HG03342 (cell line): ENCODE measurements at regions not wholly inside any gene's neighbourhood (a gene's known extent, or its start where the extent isn't known, plus 50 kb on each side); places are given as distances from the start of the nearest gene placed in this dataset.

ENCODE experiments used
- ATAC-seq: cut with Tn5 transposase; IDR thresholded peaks from one replicate; pipeline ENCODE4 v1.9.1; 2021; ENCODE audit warnings: mild to moderate bottlenecking, moderate library complexity; ENCODE audit not compliant: unreplicated experiment

DNA sequence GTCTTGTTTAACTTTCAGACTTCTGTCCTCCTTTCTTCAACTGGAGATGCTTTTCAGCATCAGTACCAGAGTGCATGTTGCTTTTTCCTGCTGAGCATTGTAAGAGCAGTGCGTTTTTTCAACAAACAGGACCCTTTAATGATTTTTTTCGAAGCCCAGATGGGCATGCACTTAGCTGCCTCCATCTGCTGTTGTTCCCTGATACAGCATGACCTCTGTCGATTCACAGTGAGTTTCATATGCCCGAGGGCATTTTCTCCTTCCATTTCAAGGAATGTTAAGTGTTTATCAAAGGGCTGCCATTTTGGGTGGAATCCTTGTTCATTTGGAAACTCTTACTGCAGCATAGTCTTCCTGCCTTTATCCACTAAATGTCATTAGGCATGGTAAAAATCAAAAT, 428.6 kb downstream of the DTHD1 start:
- no peak for ATAC-seq

DNA sequence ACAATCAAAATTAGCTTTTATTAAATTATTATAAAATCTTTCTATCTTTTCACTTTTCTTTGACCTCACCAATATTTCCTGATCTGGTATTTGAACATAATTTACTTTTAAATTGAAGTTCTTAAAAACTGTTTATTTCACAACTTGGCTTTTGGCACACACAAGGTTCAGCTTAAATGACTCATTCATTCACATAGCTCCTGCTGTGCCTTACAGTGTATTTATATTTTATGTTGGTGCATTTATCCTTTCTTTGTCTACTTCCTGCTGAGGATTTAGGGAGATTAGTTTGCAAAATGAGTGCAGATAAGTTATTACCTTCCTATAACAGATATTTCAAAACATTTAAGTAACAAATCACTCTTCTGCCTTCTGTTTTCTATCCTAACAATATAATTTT, 430.6 kb downstream of the DTHD1 start:
- ATAC-seq: no peak

DNA sequence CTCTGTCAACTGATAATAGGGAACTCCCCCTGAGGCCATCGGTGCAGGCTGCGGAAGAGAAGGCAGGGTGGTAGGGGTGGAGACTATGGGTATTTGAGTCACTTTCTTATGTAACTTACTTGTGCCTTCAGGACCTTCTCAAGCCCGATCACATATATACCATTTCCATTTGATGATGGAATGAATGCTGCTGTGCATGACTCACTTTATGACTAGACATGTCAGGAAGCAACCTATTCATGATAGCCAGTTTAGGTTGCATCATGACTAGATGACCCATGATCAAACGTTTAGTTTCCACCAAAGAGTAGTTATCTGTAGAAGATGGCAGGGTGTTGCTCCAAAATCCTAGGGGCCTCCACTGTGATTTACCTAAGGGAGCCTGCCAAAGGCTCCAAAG, 435.5 kb downstream of the DTHD1 start:
- no peak for ATAC-seq

DNA sequence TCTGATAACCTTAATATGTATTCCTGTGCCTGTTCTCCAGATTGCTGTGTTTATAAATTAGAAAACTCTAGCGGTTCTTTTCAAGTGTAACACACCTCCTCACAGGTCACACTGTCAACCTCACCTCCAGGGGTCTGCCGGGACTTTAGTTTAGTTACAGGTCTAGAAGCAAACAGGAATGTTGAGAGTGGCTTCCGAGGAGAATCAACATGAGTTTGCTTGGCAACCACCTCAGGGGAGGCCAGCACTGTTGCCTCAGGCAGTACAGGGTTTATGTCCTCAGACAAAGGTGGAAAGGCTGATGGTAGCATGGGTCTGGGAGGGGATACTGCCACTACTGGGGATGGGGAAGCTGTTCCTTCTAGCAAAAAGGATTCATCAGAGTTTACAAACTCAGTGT, 438.0 kb downstream of the DTHD1 start:
- ATAC-seq: no peak

DNA sequence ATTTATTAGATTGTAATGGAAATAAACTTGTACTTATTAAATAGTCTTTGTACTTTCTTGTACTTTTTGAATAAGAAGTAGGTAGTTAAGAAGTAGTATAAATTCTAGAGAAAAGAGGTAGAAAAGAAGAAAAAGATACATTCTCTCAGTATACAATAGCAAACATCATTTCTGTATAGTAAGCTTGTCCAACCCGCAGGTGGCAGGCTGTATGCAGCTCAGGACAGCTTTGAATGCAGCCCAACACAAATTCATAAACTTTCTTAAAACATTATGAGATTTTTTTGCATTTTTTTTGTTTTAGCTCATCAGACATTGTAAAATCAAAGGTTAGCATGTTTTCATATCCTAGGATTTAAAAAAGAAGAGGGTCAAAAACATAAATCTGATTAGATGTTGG, 441.6 kb downstream of the DTHD1 start:
- ATAC-seq: no peak

DNA sequence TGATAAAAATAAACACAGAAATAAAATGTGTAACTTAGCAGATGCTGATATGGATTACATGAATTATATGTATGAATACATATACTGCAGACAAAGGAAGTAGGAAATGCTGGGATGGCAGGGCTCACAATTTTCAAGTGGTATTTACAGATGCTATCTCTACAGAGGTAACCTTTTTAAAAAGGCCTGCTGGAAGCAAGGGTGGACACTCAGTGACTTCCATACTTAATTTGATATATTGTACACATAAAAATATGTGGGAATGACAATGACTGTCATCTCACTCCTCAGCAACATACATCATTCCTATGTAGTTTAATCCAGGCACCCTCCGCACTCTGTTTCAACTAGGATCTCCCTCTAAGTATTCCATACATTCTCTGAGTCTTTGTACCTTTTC, 452.9 kb downstream of the DTHD1 start:
- no peak for ATAC-seq

DNA sequence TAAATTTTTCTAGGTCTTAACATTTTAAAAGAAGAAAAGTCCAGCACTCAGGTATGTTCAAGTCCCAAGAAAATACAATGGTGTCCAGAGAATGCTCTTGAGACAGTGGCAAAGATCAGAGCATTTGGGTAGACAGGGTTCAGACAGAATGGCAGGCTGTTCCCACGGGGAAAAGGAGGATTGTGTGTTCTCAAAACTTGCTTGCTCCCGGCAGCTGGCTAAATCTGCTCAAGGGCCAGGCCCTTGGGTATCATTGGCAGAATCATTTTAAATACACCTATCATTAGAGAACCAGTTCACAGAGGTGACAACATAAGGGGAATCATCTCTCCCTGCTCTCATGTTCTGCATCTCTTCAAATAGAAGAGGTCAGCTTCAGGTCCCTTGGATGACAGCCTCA, 456.3 kb downstream of the DTHD1 start:
- ATAC-seq: no peak

DNA sequence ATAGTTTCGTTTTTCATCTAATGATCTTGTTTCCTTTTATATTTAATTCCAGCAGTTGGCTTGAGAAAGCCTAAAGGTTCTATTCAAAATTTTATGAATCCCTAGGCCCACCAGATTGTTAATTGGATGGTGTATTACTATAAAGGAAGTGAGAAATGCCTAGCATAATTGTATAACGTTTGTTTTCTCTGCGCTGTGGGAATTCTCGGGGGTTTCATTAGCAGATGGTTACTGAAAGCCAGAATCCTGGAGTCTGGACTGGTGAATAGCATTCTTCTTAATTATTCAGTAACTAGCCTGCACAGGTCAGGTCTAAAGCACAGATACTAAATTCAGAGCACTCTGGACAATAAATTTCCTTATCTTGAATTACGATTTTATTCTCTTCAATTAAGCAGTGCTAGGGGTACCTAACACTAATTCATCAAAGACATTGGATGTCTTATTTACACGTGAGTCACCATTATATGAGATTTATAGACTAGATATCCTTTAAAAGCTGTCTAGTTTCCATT, 459.4 kb downstream of the DTHD1 start:
- ATAC-seq: no peak

DNA sequence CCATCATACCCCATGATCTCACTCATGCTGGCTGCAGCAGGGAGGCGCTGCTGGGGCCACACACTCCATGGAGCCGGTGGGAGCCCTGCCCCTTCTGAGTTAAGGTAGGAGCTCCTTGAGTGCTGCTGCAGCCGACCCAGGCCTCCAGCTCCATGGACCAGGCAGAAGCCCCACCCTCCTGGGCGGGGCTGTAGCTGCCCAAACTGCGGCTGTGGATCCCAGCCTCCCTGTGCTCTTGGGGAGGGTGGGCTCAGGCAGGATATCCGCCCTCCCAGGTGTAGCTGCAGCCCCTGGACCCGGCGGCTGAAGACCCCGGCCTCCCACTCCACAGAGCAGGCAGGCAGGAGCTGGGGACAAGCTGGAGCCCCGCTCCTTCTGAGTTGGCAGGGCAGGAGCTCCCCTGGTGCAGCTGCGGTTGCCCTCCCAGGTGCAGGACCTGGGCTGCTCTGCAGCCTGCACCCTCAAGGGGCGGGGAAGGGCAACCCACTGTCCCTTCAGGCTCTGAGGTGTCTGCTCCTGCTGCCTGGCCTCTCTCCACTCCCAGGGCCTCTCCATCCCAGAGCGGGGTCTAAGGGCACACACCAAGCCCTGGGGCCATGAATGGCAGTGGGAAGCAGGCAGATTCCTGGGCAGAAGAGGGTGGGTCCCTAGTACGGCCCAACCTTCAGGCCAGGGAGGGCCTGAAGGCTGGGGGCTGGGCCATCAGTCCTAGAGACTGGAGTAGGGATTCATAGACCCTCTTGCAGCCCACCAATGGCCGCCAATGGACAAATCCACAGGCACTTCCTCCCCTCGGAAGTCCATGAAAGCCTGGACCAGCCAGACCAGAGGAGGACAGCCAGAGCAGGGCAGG, 466.1 kb downstream of the DTHD1 start:
- ATAC-seq: no peak

DNA sequence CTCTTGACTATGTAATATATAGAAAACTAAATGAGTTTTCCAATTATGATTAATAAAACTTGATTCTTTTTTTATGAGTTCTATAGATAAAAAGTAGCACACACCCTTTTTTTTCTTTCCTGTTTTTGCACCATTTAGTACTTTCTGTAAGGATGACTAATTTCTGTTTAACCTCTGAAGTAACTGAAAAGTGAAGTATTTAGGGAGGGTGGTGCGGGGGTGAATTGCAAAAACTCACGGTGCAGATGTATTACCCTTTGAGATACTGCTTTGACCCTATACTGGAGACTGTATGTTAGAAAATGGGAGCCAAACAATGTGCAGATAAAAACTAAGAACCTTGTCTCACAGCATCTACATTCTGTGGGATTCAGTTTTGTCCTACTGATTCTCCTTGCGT, 471.6 kb downstream of the DTHD1 start:
- no peak for ATAC-seq

DNA sequence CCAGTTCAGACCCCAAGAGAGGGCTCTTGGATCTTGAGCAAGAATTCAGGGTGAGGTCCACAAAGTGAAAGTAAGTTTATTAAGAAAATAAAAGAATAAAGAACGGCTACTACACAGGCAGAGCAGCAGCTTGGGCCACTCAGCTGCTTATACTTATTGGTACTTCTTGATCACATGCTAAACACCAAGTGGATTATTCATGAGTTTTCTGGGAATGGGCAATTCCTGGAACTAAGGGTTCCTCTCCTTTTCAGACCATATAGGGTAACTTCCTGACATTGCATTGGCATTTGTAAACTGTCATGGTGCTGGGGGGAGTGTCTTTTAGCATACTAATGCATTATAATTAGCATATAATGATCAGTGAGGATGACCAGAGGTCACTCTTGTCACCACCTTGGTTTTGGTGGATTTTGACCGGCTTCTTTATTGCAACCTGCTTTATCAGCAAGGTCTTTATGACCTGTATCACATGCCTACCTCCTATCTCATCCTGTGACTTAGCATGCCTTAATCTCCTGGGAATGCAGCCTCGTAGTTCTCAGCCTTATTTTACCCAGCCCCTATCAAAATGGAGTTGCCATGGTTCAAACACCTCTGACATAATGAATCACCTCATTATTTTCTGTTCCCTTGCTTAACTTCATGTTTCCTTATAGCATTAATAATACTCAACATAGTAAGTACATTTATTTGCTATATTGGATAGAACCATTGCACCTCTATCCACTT, 476.3 kb downstream of the DTHD1 start:
- ATAC-seq: no peak

DNA sequence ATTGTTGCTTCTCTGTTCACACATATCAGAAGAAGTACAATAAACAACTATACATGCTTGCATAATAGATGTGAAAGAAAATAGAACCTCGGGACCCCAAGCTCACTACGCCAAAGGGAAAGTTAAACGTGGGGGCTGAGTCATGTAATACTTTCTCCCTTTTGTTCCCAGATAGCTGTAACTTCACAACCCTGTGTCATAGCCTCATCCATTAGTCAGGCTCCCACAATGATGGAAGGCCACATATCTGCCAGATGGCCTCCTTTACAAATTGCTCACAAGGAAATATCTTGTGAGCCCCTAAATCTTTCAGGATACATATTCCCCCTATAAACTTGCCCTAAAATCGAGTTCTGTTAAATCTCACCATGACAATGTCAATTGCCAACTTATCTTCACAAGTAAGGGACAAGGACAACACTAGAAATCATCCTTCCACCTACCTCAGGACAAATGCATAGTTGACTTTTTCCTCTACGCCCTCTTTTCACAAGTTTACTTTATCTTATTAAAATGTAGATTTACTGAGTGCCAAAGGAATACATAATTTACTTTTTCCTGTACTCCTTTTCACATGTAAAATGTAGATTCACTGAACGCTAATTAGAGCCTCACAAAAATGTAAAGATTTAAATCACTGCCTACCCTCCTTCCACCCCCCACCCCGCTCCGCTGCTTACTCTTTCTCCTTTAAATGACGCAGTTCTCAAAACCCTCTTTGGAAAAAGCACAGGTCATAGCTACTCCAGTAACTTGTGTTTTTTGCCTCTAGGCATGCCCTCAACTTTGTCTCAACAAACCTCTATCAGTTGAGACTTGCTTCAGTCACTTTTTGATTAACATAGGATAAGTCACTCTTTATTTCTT, 477.1 kb downstream of the DTHD1 start:
- ATAC-seq: no peak

DNA sequence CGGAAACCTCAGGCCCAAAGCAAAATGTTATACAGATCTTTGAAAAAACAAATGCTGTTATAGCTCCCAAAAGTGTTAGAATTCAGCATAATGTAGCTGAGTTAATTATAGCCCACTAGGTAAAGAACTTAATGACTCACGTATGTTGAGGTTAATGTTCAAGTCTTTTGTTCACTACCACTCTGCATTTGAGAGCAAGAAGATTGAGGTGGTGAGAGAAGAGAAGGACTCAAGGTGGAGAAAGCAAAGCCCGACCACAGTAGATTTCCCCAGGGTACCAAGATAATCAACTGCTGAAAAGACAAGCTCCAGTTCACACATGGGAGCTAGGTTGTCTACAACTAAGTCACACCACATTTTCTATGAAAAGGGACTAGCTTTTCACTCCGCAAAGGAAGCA, 480.2 kb downstream of the DTHD1 start:
- ATAC-seq: no peak

DNA sequence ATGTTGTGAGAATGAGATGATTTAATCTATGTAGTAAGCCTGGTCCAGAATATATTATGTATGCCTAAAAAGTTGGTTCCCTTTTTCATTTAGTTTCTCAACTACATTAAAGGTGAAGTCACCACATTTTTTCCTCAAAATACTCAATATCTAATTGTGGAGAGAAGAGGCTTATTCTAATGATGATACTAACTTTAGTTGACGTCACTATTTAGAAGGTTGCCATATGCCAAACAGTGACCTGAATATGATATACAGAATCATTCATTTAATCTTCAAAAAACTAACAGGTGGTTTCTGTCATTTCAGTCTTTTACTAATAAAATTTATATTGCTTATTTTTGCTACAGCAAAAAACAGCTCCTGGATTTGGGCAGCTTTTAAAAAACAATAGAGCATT, 480.7 kb upstream of the NWD2 start:
- no peak for ATAC-seq

DNA sequence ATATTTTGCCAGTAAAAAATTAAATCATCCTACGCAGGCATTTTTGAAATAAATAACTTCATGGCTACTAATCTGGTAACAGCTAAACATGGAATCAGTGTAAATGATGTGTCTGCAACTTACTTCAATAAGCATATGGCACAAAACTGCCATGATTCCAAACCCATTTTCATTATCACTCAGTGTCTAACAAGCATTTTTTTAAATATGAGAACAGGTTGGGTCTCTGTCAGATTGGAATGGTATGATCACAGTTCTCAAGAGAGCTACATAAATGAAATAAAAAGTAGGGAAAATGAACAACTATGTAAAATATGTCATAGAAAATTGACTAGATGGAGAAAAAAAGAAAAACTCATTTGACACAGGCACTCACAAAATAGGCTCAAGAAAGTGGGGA, 476.9 kb upstream of the NWD2 start:
- ATAC-seq: no peak

DNA sequence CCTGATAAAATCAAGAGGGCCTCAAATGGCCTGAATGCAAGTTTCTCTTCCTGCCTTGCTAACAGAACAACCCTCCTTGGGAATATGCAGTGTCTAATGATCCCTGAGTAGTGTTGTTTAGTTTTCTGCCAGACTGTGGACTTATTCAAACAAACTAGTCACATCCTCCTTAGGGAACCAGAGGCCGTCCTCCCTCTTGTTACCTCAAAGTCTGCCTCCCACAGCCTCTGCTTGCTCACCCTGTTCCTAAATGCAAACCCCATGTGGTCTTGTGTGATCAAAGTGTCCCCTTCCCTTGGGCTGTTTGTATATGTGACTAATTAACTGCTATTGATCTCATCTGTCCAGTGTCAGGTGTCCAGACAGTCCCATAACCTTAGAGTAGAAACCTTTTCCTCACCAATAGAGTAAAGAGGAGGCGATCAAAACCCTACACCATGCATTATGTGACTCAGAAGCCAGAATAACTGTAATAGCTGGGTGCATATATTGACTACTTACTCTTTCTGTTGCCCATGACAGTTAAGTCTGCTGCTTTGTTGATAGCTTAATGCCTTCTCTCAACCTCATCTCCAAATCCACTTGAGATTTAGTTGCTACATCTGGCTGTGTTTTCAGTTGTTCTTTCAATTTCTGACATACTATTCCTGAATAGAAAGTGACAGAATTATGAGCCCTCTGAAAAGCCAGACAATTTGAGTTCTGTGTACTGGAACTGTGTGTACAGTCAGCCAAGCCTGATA, 473.0 kb upstream of the NWD2 start:
- peak; percentile 59 for ATAC-seq

DNA sequence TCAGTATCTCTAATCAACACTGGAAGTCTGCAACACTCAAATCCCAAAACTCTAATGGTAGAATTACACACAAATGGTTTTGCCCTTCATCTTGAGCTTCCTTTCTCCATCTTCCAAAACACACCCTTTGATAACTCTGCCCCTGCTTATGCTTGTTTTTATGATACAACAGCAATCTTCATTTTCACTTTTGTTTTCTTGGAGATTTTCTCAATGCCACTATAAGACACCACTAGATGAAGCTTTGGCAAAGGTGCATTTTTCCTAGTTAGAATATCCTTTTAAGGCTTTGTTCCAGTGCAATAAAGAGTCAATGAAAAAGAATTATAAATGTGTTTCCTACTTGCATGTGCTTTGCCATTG, 472.4 kb upstream of the NWD2 start:
- peak; percentile 43 for ATAC-seq

DNA sequence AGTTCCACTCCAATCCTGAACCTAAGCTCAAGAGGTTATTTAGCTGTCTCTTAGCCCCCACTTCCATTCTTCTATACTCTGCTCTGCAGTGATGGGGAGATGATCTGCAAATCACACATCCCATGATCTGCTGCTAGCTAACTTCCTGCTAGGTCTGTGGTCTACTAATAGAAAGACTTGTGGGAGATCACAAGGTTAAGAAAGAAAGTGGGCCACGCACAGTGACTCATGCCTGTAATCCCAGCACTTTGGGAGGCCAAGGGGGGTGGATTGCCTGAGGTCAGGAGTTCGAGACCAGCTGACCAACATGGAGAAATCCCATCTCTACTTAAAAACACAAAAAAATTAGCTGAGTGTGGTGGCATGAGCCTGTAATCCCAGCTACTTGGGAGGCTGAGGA, 471.1 kb upstream of the NWD2 start:
- ATAC-seq: peak; percentile 35

DNA sequence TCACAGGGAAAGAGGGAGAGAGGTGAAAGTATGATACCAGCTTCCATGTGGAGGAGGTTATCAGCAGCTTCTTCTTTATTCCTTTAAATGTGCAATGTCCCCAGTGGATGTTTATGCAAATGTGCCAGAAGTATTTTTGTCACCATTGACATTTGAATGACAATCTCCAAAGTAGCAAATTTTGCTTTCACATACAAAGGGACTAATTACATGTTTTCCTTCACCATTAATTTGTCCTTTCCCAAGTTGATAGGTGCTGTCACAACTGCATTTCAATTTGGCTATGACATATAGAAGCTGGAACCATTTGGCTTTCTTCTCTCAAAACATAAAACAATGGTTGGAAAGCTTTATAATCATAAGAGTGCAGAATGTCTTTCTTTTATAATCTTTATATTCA, 469.0 kb upstream of the NWD2 start:
- no peak for ATAC-seq

DNA sequence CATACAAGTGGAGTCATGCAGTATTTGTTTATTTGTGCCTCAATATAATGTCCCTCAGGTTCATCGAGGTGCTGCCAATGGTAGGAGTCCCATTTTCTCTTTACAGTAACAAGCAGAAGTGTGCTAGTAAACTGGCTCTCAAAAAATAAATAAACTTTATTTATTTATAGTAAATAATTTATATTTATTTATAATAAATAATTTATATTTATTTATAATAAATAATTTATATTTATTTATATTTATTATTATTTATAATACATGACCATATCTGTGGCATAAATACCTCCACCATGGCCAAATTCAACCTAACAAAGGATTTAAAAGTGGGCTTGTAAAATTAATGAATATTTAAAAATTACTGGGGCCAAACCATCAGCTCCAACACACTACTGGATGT, 464.9 kb upstream of the NWD2 start:
- no peak for ATAC-seq

DNA sequence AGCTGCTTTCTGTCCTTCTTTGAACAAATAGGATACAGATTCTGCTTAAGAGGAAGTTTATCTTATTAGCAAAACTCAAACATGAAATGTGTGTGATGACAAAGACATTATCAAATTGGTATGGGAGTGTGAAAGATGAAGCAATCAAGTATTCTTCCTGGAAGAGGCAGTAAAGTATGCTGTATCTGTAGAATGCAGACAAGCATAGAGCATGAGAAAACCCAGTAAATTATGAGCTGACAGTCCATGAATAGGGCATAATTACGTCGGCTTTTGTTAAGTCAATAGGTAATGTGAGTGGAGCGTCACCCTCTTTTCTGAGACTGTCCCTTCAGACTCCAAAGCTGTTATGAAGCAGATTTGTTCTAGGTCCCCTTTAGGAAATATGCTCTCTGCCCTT, 458.6 kb upstream of the NWD2 start:
- no peak for ATAC-seq
